ACHN (cell line): ENCODE measurements at regions not wholly inside any gene's neighbourhood (a gene's known extent, or its start where the extent isn't known, plus 50 kb on each side); places are given as distances from the start of the nearest gene placed in this dataset.

Source experiments
- DNase-seq: peaks from one replicate; pipeline ENCODE4 v3.0.0-alpha.2; 2015
- in situ Hi-C: cut with HindIII; loops from 2 replicates; pipeline ENCODE4 v1.10.0; 2017; ENCODE audit warnings: low sequenced_read_pairs, low pct_ligation_motif_present, low pct_unique_long_range_greater_than_20kb

- no peak for DNase-seq
- in situ Hi-C loops = no loop called here
These were observed 62.5 kb upstream of the C5orf46 start for GRCh38 chr5:147968855-147969254.

GRCh38 chr5:147966829-147967228 lies 60.5 kb upstream of the C5orf46 start:
- no peak for DNase-seq
- in situ Hi-C loops = no loop called here

GRCh38 chr5:147966326-147966725 lies 60.0 kb upstream of the C5orf46 start:
- in situ Hi-C loops = no loop called here
- no peak for DNase-seq

GRCh38 chr5:147965715-147966114 lies 59.4 kb upstream of the C5orf46 start:
- in situ Hi-C loops = no loop called here
- no peak for DNase-seq

GRCh38 chr5:147963948-147964693 lies 57.8 kb upstream of the C5orf46 start:
- DNase-seq = no peak
- in situ Hi-C loops = no loop called here

- in situ Hi-C loops = no loop called here
- DNase-seq = no peak
These were observed 57.1 kb upstream of the C5orf46 start for GRCh38 chr5:147963436-147963835.

GRCh38 chr5:147961208-147961749 lies 54.9 kb upstream of the C5orf46 start:
- no peak for DNase-seq
- in situ Hi-C loops = no loop called here

GRCh38 chr5:147957901-147958300 lies 51.6 kb upstream of the C5orf46 start:
- in situ Hi-C loops = no loop called here
- no peak for DNase-seq

GRCh38 chr5:147956842-147957223 lies 50.5 kb upstream of the C5orf46 start:
- in situ Hi-C loops = no loop called here
- no peak for DNase-seq

GRCh38 chr5:147956064-147956841 lies 49.9 kb upstream of the C5orf46 start:
- no peak for DNase-seq
- in situ Hi-C loops = no loop called here
